HEK293 (cell line): ENCODE measurements at regions not wholly inside any gene's neighbourhood (a gene's known extent, or its start where the extent isn't known, plus 50 kb on each side); places are given as distances from the start of the nearest gene placed in this dataset.
A peak's percentile ranks its signal among the peaks of the same experiment; 100 is the strongest.

Source experiments
- YY2 ChIP-seq: fragments of 450-650 bp; formaldehyde crosslinking; IDR thresholded peaks from 2 replicates; pipeline ENCODE4 v1.5.1; 2016; ENCODE audit warnings: missing biosample characterization, missing genetic modification characterization
- ZNF10 ChIP-seq: fragments of 450-650 bp; formaldehyde crosslinking; IDR thresholded peaks from 2 replicates; pipeline ENCODE4 v1.5.1; 2017; ENCODE audit warnings: missing biosample characterization, missing genetic modification characterization
- ZNF175 ChIP-seq: fragments of 450-650 bp; formaldehyde crosslinking; IDR thresholded peaks from 2 replicates; pipeline ENCODE4 v1.5.1; 2016; ENCODE audit warnings: missing biosample characterization, missing genetic modification characterization
- ZNF239 ChIP-seq: fragments of 450-650 bp; formaldehyde crosslinking; IDR thresholded peaks from 2 replicates; pipeline ENCODE4 v1.5.1; 2016; ENCODE audit warnings: missing biosample characterization, missing genetic modification characterization
- ZNF561 ChIP-seq: fragments of 450-650 bp; IDR thresholded peaks from 2 replicates; pipeline ENCODE4 v1.5.1; 2018; ENCODE audit warnings: missing biosample characterization, missing genetic modification characterization, borderline replicate concordance
- TF ChIP-seq, protein P1 (sequence below): fragments of 450-650 bp; formaldehyde crosslinking; IDR thresholded peaks from 2 replicates; pipeline ENCODE4 v1.5.1; 2016; ENCODE audit warnings: missing biosample characterization, missing genetic modification characterization
- TF ChIP-seq, protein P2 (sequence below): fragments of 450-650 bp; formaldehyde crosslinking; optimal IDR thresholded peaks from 2 replicates; pipeline ENCODE3; 2016; ENCODE audit warnings: missing biosample characterization, mild to moderate bottlenecking, missing genetic modification characterization

DNA sequence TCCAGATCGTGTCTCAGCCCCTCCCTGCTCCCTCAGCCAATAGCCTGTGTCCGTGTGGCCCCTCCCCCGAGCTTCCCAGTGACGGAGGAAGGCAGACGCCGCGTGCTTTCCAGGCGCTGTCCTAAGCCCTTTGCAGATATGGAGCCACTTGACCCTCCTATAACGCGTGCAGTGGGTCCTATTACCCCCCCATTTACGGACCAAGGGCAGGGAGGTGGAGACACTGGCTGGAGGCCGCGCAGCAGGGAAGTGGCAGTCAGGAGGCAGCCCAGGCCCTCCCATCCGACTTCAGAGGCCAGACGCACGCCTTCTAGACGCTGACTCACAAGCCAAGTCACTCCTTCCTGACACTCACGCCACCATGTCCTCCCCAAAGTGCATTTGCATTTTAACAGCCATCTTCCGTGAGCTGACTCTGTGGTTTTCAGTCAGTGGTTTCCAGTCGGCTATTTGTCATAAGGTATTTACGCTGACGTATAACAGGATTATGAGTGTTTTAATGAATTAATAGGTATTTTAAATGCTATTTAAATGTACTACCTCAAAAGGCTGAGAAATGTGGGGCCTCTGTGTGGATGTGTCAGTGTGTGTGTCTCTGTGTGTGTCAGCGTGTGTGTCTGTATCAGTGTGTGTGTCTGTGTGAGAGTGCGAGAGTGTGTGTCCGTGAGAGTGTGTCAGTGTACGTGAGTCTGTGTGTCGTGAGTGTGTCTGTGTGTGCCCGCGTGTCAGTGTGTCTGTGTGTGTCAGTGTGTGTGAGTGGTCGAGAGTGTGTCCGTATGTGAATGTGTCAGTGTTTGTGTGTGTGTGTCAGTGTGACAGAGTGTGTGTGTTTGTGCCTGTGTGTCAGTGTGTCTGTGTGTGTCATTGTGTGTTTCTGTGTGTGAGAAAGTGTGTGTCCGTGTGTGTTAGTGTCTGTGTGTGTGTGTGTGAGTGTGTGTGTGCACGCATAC is 92.0 kb upstream of the INSIG1 start:
- TF ChIP-seq YY2 (tag by site-specific recombination) (no peak; the same call in 1 of the 2 replicates), ZNF561 (tag by site-specific recombination) (peak; percentile 84), ZNF10 (0 out of 2 replicates have a peak, but pooled peaks have one; percentile 11), ZNF175 (tag by site-specific recombination) (no peak), ZNF239 (peak; percentile 46; the same call in 1 of the 2 replicates)
- TF ChIP-seq, protein P1, sequence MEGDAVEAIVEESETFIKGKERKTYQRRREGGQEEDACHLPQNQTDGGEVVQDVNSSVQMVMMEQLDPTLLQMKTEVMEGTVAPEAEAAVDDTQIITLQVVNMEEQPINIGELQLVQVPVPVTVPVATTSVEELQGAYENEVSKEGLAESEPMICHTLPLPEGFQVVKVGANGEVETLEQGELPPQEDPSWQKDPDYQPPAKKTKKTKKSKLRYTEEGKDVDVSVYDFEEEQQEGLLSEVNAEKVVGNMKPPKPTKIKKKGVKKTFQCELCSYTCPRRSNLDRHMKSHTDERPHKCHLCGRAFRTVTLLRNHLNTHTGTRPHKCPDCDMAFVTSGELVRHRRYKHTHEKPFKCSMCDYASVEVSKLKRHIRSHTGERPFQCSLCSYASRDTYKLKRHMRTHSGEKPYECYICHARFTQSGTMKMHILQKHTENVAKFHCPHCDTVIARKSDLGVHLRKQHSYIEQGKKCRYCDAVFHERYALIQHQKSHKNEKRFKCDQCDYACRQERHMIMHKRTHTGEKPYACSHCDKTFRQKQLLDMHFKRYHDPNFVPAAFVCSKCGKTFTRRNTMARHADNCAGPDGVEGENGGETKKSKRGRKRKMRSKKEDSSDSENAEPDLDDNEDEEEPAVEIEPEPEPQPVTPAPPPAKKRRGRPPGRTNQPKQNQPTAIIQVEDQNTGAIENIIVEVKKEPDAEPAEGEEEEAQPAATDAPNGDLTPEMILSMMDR = no peak
- TF ChIP-seq, protein P2, sequence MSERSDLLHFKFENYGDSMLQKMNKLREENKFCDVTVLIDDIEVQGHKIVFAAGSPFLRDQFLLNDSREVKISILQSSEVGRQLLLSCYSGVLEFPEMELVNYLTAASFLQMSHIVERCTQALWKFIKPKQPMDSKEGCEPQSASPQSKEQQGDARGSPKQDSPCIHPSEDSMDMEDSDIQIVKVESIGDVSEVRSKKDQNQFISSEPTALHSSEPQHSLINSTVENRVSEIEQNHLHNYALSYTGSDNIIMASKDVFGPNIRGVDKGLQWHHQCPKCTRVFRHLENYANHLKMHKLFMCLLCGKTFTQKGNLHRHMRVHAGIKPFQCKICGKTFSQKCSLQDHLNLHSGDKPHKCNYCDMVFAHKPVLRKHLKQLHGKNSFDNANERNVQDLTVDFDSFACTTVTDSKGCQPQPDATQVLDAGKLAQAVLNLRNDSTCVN = peak; percentile 61
